Ovary (tissue), 7 donors: ENCODE measurements at regions not wholly inside any gene's neighbourhood (a gene's known extent, or its start where the extent isn't known, plus 50 kb on each side); places are given as distances from the start of the nearest gene placed in this dataset.

Experiments used
- DNase-seq, 5 donors: peaks; one replicate each; pipeline ENCODE4 v3.0.0-alpha.2; 2019 to 2020
- H3K27ac ChIP-seq, 2 donors: fragments of 200-600 bp; one replicate each; pipeline versions ENCODE4 v1.5.1 to v1.8.0; 2019 to 2022
- H3K27me3 ChIP-seq: fragments of 200-600 bp; one replicate; pipeline ENCODE4 v1.8.0; 2022
- H3K36me3 ChIP-seq: fragments of 200-600 bp; sonication (generic); one replicate; pipeline ENCODE4 v1.5.1; 2019
- H3K4me1 ChIP-seq: one replicate; pipeline ENCODE4 v1.8.1; 2013; ENCODE audit warnings: mild to moderate bottlenecking, moderate library complexity; ENCODE audit not compliant: insufficient read depth
- H3K4me3 ChIP-seq: fragments of 200-600 bp; sonication (generic); one replicate; pipeline ENCODE4 v1.5.1; 2017
- H3K9me3 ChIP-seq, 2 donors: fragments of 200-600 bp in 1 of 2; sonication (generic) in 1 of 2; one replicate each; pipeline versions ENCODE4 v1.5.1 to v1.8.1; 2013 to 2019; ENCODE audit warnings: mild to moderate bottlenecking in 1 of 2, moderate library complexity in 1 of 2
- EP300 ChIP-seq: sonication (generic); formaldehyde crosslinking; IDR thresholded peaks from one replicate; pipeline ENCODE4 v1.6.1; 2017; ENCODE audit warnings: antibody characterized with exemption
- POLR2A ChIP-seq: fragments of 450-650 bp; IDR thresholded peaks from one replicate; pipeline ENCODE4 v1.6.1; 2017; ENCODE audit warnings: antibody characterized with exemption, mild to moderate bottlenecking, moderate library complexity
- WGBS, 3 donors: extraction: QIAGEN DNeasy Blood & Tissue Kit in 1 of 3; methylation state at CpG; one replicate each; pipeline versions ENCODE4 v1.1.5 to v1.1.7; 2013 to 2017; 5-methylcytosine and 5-hydroxymethylcytosine counted together
- intact Hi-C, 4 donors: fragments of 100-400 bp; cut with DNase I; formaldehyde crosslinking; loops; one replicate each; pipeline versions ENCODE4 v1.11.0 to v1.15.1; 2022 to 2023
- TF ChIP-seq, protein P1 (sequence below), 3 donors: fragments of 450-650 bp in 2 of 3; fragments of 200-600 bp in 1 of 3; IDR thresholded peaks; one replicate each; pipeline versions ENCODE4 v1.5.1 to v1.8.0; 2016 to 2022; ENCODE audit warnings: antibody characterized with exemption in 3 of 3, mild to moderate bottlenecking in 1 of 3
- donor health status: DM: no; HTN: no; CAD: no; lungs with moderate emphysema.
- donor health status: DM: no; HTN: no; CAD: no.
- donor health status: Bipolar disorder and iron deficiency.
- donor health status: DM: no; HTN: no; CAD: no.
- donor health status: DM: yes; HTN: yes; CAD: no.

GRCh38 chr4:38357546-38357945 lies 306.5 kb upstream of the KLF3 start:
- TF ChIP-seq EP300 (no peak), POLR2A (no peak)
- TF ChIP-seq, protein P1, sequence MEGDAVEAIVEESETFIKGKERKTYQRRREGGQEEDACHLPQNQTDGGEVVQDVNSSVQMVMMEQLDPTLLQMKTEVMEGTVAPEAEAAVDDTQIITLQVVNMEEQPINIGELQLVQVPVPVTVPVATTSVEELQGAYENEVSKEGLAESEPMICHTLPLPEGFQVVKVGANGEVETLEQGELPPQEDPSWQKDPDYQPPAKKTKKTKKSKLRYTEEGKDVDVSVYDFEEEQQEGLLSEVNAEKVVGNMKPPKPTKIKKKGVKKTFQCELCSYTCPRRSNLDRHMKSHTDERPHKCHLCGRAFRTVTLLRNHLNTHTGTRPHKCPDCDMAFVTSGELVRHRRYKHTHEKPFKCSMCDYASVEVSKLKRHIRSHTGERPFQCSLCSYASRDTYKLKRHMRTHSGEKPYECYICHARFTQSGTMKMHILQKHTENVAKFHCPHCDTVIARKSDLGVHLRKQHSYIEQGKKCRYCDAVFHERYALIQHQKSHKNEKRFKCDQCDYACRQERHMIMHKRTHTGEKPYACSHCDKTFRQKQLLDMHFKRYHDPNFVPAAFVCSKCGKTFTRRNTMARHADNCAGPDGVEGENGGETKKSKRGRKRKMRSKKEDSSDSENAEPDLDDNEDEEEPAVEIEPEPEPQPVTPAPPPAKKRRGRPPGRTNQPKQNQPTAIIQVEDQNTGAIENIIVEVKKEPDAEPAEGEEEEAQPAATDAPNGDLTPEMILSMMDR (IDR thresholded peaks at IDR 0.05): no peak
- no peak overlapping the region for H3K4me3 ChIP-seq
- H3K9me3 ChIP-seq: no peaks in the 10 kb centered on the region
- no peaks in the 10 kb centered on the region for H3K4me1 ChIP-seq
- H3K27ac ChIP-seq: no peak overlapping the region
- H3K36me3 ChIP-seq: no peaks in the 10 kb centered on the region
- intact Hi-C loops: no loop called here
- no peaks in the 10 kb centered on the region for H3K27me3 ChIP-seq
- WGBS, 3 donors: 94 to 98% (median 94%) methylated on average over 6 of the region's 6 CpGs
- no peak for DNase-seq

GRCh38 chr4:38359113-38359512 lies 304.9 kb upstream of the KLF3 start:
- 94 to 95% (median 95%) methylated on average over 2 of the region's 2 CpGs for whole genome bisulfite sequencing, 3 donors
- intact Hi-C loops: no loop called here

DNA sequence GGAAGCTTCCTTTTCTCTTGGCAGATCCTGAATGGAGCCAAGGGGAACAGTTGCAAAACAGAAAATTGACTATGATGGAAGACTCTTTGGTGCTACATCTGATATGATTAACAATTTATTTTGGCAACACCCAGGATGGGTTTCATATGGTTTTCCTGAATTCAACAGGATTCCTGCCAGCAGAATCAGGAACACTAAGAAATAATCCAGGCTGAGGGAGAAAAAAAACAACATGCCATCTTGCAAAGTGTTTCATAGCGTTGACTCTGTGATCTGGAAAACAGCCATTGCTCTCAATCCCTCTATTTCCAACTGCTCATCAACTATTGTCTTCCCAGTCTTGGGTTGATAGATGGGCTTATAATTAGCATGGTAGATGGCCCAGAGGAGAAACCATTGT lies 303.8 kb upstream of the KLF3 start:
- DNase-seq: no peak

More at GRCh38 chr4:38359113-38359512, 304.9 kb upstream of the KLF3 start:
- no peak for TF ChIP-seq EP300
- TF ChIP-seq, protein P1 (IDR thresholded peaks at IDR 0.05): no peak
- TF ChIP-seq POLR2A: no peak
- no peaks in the 10 kb centered on the region for H3K36me3 ChIP-seq
- no peak overlapping the region for H3K4me3 ChIP-seq
- H3K27me3 ChIP-seq: no peaks in the 10 kb centered on the region
- no peak for DNase-seq
- H3K27ac ChIP-seq: no peak overlapping the region
- H3K4me1 ChIP-seq: no peaks in the 10 kb centered on the region
- no peaks in the 10 kb centered on the region for H3K9me3 ChIP-seq

DNA sequence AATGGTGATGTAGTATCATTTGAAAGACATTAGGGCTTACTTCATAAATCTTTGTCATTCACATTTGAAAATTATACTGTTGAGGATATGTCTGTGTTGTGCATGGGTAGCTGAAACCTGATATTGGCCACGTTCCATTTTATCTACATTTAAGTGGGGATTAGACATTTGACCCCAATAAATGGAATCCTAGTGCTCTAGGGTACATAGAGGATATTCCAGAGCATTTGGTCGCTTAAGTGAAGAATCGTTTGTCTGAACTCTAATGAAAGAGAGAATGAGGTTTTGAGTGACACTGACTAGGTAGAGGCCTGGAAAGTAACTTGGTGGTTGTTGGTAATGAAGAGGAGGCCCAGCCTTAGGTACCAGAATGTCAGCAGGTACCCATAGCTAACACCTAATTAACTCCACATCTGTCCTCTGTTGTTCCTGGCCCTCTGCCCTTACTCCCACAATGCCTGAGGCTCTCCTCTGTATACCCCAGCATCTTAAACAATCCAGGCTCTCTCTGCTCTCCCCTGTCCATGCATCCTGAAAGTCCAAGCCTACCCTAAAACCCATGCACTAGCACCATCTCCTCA lies 299.5 kb upstream of the KLF3 start:
- DNase-seq: no peak
- 79 to 82% (median 80%) methylated on average over 3 of the region's 3 CpGs for WGBS, 3 donors
- intact Hi-C loops: no loop called here
- TF ChIP-seq POLR2A (no peak), EP300 (no peak)
- TF ChIP-seq, protein P1 (IDR thresholded peaks at IDR 0.05): no peak
- no peaks in the 10 kb centered on the region for H3K27me3 ChIP-seq
- H3K9me3 ChIP-seq: no peaks in the 10 kb centered on the region
- no peaks in the 10 kb centered on the region for H3K36me3 ChIP-seq
- no peak overlapping the region for H3K27ac ChIP-seq
- H3K4me3 ChIP-seq: no peak overlapping the region
- H3K4me1 ChIP-seq: peaks cover 10% of the 10 kb centered on the region

More for the DNA sequence above, 303.8 kb upstream of the KLF3 start:
- intact Hi-C loops: no loop called here
- no peaks in the 10 kb centered on the region for H3K36me3 ChIP-seq
- no peak overlapping the region for H3K27ac ChIP-seq
- TF ChIP-seq EP300 (no peak), POLR2A (no peak)
- TF ChIP-seq, protein P1 (IDR thresholded peaks at IDR 0.05): no peak
- H3K27me3 ChIP-seq: no peaks in the 10 kb centered on the region
- 44 to 57% (median 54%) methylated on average over 1 of the region's 1 CpG for WGBS, 3 donors
- no peaks in the 10 kb centered on the region for H3K4me1 ChIP-seq
- no peaks in the 10 kb centered on the region for H3K9me3 ChIP-seq
- no peak overlapping the region for H3K4me3 ChIP-seq
